ENCODE measurements at regions not wholly inside any gene's neighbourhood (a gene's known extent, or its start where the extent isn't known, plus 50 kb on each side); places are given as distances from the start of the nearest gene placed in this dataset.

- TF ChIP-seq CTCF (IDR thresholded peaks at IDR 0.05; ENCODE audit: low read length): no peak
- TF ChIP-seq EZH2 (IDR thresholded peaks at IDR 0.05; ENCODE audit: borderline replicate concordance, low read length): no peak
These were observed 1109.3 kb downstream of the MAT2B start for GRCh38 chr5:164614707-164615106.
